Neural crest cell (in vitro differentiated cells): ENCODE measurements at regions not wholly inside any gene's neighbourhood (a gene's known extent, or its start where the extent isn't known, plus 50 kb on each side); places are given as distances from the start of the nearest gene placed in this dataset.

ENCODE experiments used
- DNase-seq: peaks from one replicate; pipeline ENCODE4 v3.0.0; 2021; ENCODE audit warnings: low read depth, mixed read lengths, low spot score
- H3K27ac Mint-ChIP-seq: one replicate; pipeline ENCODE4 v1.8.0; 2021; ENCODE audit warnings: mild to moderate bottlenecking, mixed read lengths; ENCODE audit not compliant: unreplicated experiment
- H3K27me3 Mint-ChIP-seq: 2 replicates; pipeline ENCODE4 v1.8.0; 2021; ENCODE audit warnings: low read depth, mild to moderate bottlenecking, mixed read lengths
- H3K36me3 Mint-ChIP-seq: 2 replicates; pipeline ENCODE4 v1.8.0; 2021; ENCODE audit warnings: low read depth, mild to moderate bottlenecking, mixed read lengths
- H3K4me1 Mint-ChIP-seq: 2 replicates; pipeline ENCODE4 v1.8.0; 2021; ENCODE audit warnings: mixed read lengths
- H3K4me3 Mint-ChIP-seq: one replicate; pipeline ENCODE4 v1.8.0; 2021; ENCODE audit warnings: mild to moderate bottlenecking, mixed read lengths
- H3K9me3 Mint-ChIP-seq: 2 replicates; pipeline ENCODE4 v1.8.0; 2021; ENCODE audit warnings: mixed read lengths
- CTCF ChIP-seq: fragments of 200-600 bp; sonication (generic); conservative IDR thresholded peaks from 2 replicates; pipeline ENCODE4 v1.5.0; 2021; ENCODE audit warnings: antibody characterized with exemption, mild to moderate bottlenecking

GRCh38 chr17:63124958-63125357, 158.9 kb downstream of the TANC2 start:
- no peak for DNase-seq
- Mint-ChIP-seq H3K27ac (no peak overlapping the region), H3K36me3 (no peaks in the 10 kb centered on the region), H3K9me3 (no peaks in the 10 kb centered on the region), H3K27me3 (no peaks in the 10 kb centered on the region), H3K4me3 (no peak overlapping the region), H3K4me1 (no peaks in the 10 kb centered on the region)
- no peak for TF ChIP-seq CTCF

GRCh38 chr17:63125987-63126386, 160.0 kb downstream of the TANC2 start:
- H3K27me3 Mint-ChIP-seq, result no peaks in the 10 kb centered on the region
- no peak for TF ChIP-seq CTCF
- no peaks in the 10 kb centered on the region for H3K4me1 Mint-ChIP-seq
- H3K9me3 Mint-ChIP-seq, result no peaks in the 10 kb centered on the region
- H3K27ac Mint-ChIP-seq, result no peak overlapping the region
- H3K4me3 Mint-ChIP-seq, result no peak overlapping the region
- no peaks in the 10 kb centered on the region for H3K36me3 Mint-ChIP-seq
- no peak for DNase-seq

- no peak overlapping the region for H3K27ac Mint-ChIP-seq
- no peak overlapping the region for H3K4me3 Mint-ChIP-seq
- H3K27me3 Mint-ChIP-seq, result no peaks in the 10 kb centered on the region
- DNase-seq, result no peak
- no peak for TF ChIP-seq CTCF
- H3K36me3 Mint-ChIP-seq, result no peaks in the 10 kb centered on the region
- H3K9me3 Mint-ChIP-seq, result no peaks in the 10 kb centered on the region
- H3K4me1 Mint-ChIP-seq, result no peaks in the 10 kb centered on the region
Measured at GRCh38 chr17:63126607-63127006, 160.6 kb downstream of the TANC2 start.

GRCh38 chr17:63132459-63132911, 166.4 kb downstream of the TANC2 start:
- peak overlapping the region; percentile 13 for H3K27ac Mint-ChIP-seq
- no peak overlapping the region for H3K4me3 Mint-ChIP-seq
- no peak for DNase-seq
- no peak for TF ChIP-seq CTCF
- no peaks in the 10 kb centered on the region for H3K9me3 Mint-ChIP-seq
- H3K36me3 Mint-ChIP-seq, result no peaks in the 10 kb centered on the region
- peaks cover 26% of the 10 kb centered on the region for H3K4me1 Mint-ChIP-seq
- no peaks in the 10 kb centered on the region for H3K27me3 Mint-ChIP-seq

- Mint-ChIP-seq H3K27me3 (no peaks in the 10 kb centered on the region), H3K4me1 (peaks cover 36% of the 10 kb centered on the region), H3K36me3 (no peaks in the 10 kb centered on the region), H3K9me3 (no peaks in the 10 kb centered on the region), H3K27ac (no peak overlapping the region), H3K4me3 (no peak overlapping the region)
- no peak for DNase-seq
- TF ChIP-seq CTCF, result no peak
Measured at GRCh38 chr17:63133491-63133890, 167.5 kb downstream of the TANC2 start.

- TF ChIP-seq CTCF, result no peak
- Mint-ChIP-seq H3K4me3 (no peak overlapping the region), H3K27ac (no peak overlapping the region), H3K27me3 (no peaks in the 10 kb centered on the region), H3K4me1 (peaks cover 43% of the 10 kb centered on the region), H3K36me3 (no peaks in the 10 kb centered on the region), H3K9me3 (no peaks in the 10 kb centered on the region)
- DNase-seq, result no peak
Measured at GRCh38 chr17:63134867-63135266, 168.8 kb downstream of the TANC2 start.
